Motor neuron (in vitro differentiated cells): ENCODE measurements at regions not wholly inside any gene's neighbourhood (a gene's known extent, or its start where the extent isn't known, plus 50 kb on each side); places are given as distances from the start of the nearest gene placed in this dataset.
"Not testable (repeated sequence)": the region's sequence is repeated elsewhere in the genome, so short reads cannot be mapped to it uniquely, and the experiment has no call there.

ENCODE experiments used
- ATAC-seq, 8 experiments: fragments of 200-7000 bp; cut with Tn5 transposase; replicated peaks in 6 of 8; 2 replicates each; pipeline ENCODE4 v1.8.0; 2021; ENCODE audit warnings: mild to moderate bottlenecking in 8 of 8, moderate library complexity in 8 of 8
- H3K27ac ChIP-seq, 2 donors: fragments of 250-450 bp; sonication (Bioruptor Pico); 2 replicates each; pipeline ENCODE4 v1.9.0; 2021; ENCODE audit warnings: antibody characterized with exemption in 2 of 2, mild to moderate bottlenecking in 2 of 2, moderate library complexity in 1 of 2
- H3K4me1 ChIP-seq, 2 donors: fragments of 250-450 bp; sonication (Bioruptor Pico); replicated peaks in 1 of 2; 2 replicates each; pipeline ENCODE4 v1.6.1; 2021; ENCODE audit warnings: antibody characterized with exemption in 2 of 2, mild to moderate bottlenecking in 2 of 2, moderate library complexity in 1 of 2
- H3K4me3 ChIP-seq, 5 donors: fragments of 250-450 bp; sonication (Bioruptor Pico); 2 replicates each; pipeline ENCODE4 v1.9.0; 2021; ENCODE audit warnings: antibody characterized with exemption in 5 of 5, mild to moderate bottlenecking in 5 of 5, moderate library complexity in 4 of 5
- WGBS, 10 experiments: fragments of 450-650 bp; shearing (Covaris generic); methylation state at CpG; one replicate each; pipeline ENCODE4 v1.0.0; 2022; 5-methylcytosine and 5-hydroxymethylcytosine counted together
- in situ Hi-C, 9 experiments: fragments of 400-800 bp; cut with MboI; loops; one replicate each; pipeline ENCODE4 v1.15.0; 2021; ENCODE audit warnings: low sequenced_read_pairs in 9 of 9, low pct_unique_long_range_greater_than_20kb in 2 of 9; ENCODE audit not compliant: unreplicated experiment in 9 of 9

DNA sequence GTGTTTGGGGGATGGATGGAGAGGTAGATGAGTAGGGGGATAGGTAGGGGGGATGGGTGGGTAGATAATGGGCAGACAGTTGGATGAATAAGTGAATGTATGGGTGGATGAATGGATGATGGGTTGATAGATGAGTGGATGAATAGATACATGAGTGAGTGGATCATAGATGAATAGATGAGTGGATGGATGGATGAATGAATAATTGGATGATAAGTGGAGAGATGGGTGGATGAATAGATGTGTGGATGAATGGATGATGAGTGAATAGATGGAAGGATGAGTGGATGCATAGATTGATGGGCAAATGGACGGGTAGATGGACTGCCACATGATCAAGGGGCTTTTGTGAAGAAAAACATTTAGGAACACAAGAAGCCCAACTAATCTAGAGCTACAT is 133.3 kb upstream of the F3 start:
- 67 to 100% (median 83%) methylated on average over 1 of the region's 1 CpG; no CpG with 5 or more reads in 3 of the 10 experiments for WGBS, 10 experiments
- H3K27ac ChIP-seq, result no peak overlapping the region
- no peak overlapping the region for H3K4me3 ChIP-seq
- in situ Hi-C loops, result no loop called here
- H3K4me1 ChIP-seq, result peaks cover 0 to 6% of the 10 kb centered on the region in 2 donors
- no peak for ATAC-seq

DNA sequence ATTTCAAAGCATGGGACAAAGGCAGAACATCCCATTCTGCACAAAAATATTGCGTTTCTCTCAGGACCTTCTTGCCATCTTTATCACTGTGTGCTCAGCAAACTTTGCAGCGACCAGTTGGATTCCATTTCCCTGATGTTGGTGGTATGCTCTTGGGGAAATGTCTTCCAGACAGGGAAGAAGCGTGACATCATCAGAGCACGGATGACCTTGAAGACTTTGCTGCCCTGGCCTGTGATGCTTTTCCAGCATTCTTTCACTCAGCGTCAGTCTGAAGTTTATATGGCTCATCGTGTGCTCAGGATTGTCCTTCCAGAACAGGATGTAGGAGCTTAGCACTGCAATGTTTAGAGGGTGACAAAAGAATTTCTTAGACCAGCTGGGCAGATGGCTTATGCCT is 131.4 kb upstream of the F3 start:
- Histone ChIP-seq H3K4me3 (no peak overlapping the region), H3K27ac (no peak overlapping the region), H3K4me1 (peaks cover 7 to 9% of the 10 kb centered on the region in 2 donors)
- ATAC-seq, result no peak
- in situ Hi-C loops, result no loop called here
- 36 to 100% (median 93%) methylated on average over 2 to 6 of the region's 6 CpGs; no CpG with 5 or more reads in 2 of the 10 experiments for WGBS, 10 experiments

- no peak for ATAC-seq
- Histone ChIP-seq H3K4me1 (peaks cover 7 to 9% of the 10 kb centered on the region in 2 donors), H3K27ac (no peak overlapping the region), H3K4me3 (no peak overlapping the region)
- in situ Hi-C loops, result no loop called here
- WGBS, 10 experiments, result 80 to 100% (median 100%) methylated on average over 1 to 2 of the region's 2 CpGs; no CpG with 5 or more reads in 6 of the 10 experiments
Observed at GRCh38 chr1:94672001-94672400, 130.4 kb upstream of the F3 start.

GRCh38 chr1:94670273-94670672 is 128.7 kb upstream of the F3 start:
- H3K27ac ChIP-seq, result no peak overlapping the region
- no peak overlapping the region for H3K4me3 ChIP-seq
- WGBS, 10 experiments, result 0 to 89% (median 18%) methylated on average over 1 to 2 of the region's 2 CpGs
- H3K4me1 ChIP-seq, result peaks cover 7 to 9% of the 10 kb centered on the region in 2 donors
- in situ Hi-C loops, result no loop called here
- no peak for ATAC-seq

- 57 to 100% (median 82%) methylated on average over 1 of the region's 1 CpG; no CpG with 5 or more reads in 1 of the 10 experiments for WGBS, 10 experiments
Observed at GRCh38 chr1:94669198-94669597, 127.6 kb upstream of the F3 start.

DNA sequence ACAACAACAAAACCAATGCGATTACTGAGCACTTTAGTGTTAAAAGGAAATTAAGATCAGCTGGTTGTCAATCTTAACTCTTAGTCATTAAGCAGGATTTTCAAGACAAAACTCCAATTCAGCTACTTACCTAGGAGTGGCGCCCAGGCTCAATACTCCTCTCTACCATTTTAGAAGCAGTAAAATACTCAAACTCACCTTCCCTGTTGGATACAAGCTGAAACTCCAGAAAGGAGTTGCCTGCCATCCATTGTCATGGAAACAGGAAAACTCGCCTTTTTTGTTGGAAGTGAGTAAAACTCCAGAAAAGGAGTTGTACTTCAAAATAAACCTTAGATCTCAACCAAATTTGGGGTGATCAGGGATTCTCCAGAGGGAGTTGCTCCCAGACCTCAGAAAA is 127.0 kb upstream of the F3 start:
- WGBS, 10 experiments, result 80 to 100% (median 95%) methylated on average over 1 to 3 of the region's 3 CpGs; no CpG with 5 or more reads in 1 of the 10 experiments
- in situ Hi-C loops, result no loop called here
- Histone ChIP-seq H3K27ac (no peak overlapping the region), H3K4me3 (no peak overlapping the region), H3K4me1 (peaks cover 7 to 9% of the 10 kb centered on the region in 2 donors)
- ATAC-seq, result no peak

More at GRCh38 chr1:94669198-94669597, 127.6 kb upstream of the F3 start:
- no peak for ATAC-seq
- peaks cover 7 to 9% of the 10 kb centered on the region in 2 donors for H3K4me1 ChIP-seq
- no peak overlapping the region for H3K27ac ChIP-seq
- H3K4me3 ChIP-seq, result no peak overlapping the region
- in situ Hi-C loops, result no loop called here

DNA sequence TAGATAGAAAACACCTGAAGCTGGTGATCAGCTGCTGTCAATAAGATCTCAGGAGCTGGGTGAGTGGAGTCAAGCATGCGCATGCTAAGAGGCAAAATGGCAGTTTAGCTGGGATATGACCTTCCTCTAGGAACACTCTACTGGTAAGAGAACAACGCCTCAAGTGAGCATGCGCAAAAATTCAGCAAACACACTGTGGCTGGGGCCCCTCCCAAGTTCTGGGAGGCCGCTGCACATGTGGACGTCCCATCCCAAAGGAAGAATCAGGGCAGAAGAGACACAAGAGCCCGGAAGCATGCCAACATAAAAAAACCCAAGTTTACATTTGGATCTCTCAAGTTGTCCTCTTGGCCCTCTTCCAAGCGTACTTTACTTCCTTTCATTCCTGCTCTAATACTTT is 126.3 kb upstream of the F3 start:
- H3K27ac ChIP-seq, result no peak overlapping the region
- no peak overlapping the region for H3K4me3 ChIP-seq
- peak in 3 of 8 experiments; percentile 39 to 98 (median 67) for ATAC-seq
- WGBS, 10 experiments, result 20 to 100% (median 77%) methylated on average over 3 to 7 of the region's 7 CpGs
- peaks cover 7 to 9% of the 10 kb centered on the region in 2 donors for H3K4me1 ChIP-seq
- in situ Hi-C loops, result no loop called here

DNA sequence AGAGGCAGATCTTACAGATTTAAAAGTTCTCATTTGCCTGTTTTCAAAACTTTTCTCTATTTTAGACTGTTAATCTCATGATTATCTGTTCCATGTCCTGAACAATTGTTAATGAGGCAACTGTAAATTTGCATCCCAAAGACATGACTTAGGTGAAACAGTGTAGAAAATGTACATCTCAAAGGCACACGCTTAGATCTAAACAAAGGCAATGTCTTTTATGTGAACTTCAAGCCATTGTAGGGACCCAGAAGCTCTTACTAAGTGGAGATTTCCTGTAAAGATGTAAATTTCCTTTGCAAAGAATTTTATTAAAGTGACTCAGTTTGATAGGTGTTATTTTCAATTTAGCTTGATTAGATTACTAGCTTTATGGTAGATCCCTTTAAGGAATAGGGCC is 125.2 kb upstream of the F3 start:
- 13 to 100% (median 60%) methylated on average over 1 of the region's 1 CpG; no CpG with 5 or more reads in 1 of the 10 experiments for WGBS, 10 experiments
- in situ Hi-C loops, result no loop called here
- Histone ChIP-seq H3K4me3 (no peak overlapping the region), H3K4me1 (peaks cover 7 to 9% of the 10 kb centered on the region in 2 donors), H3K27ac (no peak overlapping the region)
- ATAC-seq, result peak in 3 of 8 experiments; percentile 34 to 58 (median 54)

DNA sequence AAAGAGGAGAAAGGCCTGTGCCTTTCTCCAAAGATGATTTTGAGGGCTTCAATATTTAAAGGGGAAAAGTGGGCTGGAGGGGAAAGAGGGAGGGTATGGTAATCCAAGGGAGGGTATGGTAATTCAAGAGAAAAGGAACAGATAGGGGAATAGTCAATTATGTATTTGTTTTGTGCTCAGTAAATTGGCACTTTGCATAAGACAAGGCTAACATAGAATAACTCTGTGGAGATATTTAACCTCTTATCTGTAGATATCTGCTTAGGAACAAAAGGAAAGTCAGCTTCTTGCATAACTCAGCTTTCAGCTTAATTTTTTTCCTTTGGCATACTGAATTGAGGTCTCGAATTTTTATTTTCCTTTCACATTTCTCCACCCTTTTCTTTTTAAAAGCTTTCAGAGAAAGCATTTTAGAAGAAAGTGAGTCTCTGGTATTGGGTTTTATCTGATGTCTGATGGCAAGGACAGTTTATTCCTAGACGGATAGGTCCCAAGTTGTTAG is 119.9 kb upstream of the F3 start:
- 29 to 75% (median 42%) methylated on average over 1 to 2 of the region's 2 CpGs for WGBS, 10 experiments
- peaks cover 10 to 12% of the 10 kb centered on the region in 2 donors for H3K4me1 ChIP-seq
- H3K4me3 ChIP-seq, result no peak overlapping the region
- H3K27ac ChIP-seq, result no peak overlapping the region
- in situ Hi-C loops, result no loop called here
- peak in 3 of 8 experiments; percentile 7 to 49 (median 18) for ATAC-seq

- in situ Hi-C loops, result no loop called here
- H3K4me3 ChIP-seq, result no peak overlapping the region
- ATAC-seq, result peak; percentile 17 to 97 (median 72)
- H3K4me1 ChIP-seq, result peaks cover 10 to 12% of the 10 kb centered on the region in 2 donors
- no peak overlapping the region for H3K27ac ChIP-seq
Observed at GRCh38 chr1:94660994-94661393, 119.4 kb upstream of the F3 start.

DNA sequence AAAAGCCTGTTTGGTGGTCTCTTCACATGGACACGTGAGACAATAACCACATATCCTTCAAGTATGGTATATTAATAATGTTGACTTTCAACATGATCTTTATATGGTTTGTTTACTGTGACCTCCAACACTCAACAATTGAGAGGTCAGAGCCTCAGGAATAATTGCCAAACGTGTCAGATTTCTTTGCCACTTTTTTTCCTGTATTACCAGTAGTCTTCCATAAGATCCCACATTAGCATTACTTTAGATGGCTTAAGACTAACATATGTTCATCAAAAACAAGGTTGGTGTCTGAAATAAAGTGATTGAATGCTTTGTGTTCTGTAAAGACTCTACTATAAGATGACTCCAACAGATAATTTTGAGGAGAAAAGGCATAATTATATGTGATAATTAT is 118.7 kb upstream of the F3 start:
- Histone ChIP-seq H3K27ac (no peak overlapping the region), H3K4me1 (peaks cover 10 to 12% of the 10 kb centered on the region in 2 donors), H3K4me3 (no peak overlapping the region)
- in situ Hi-C loops, result no loop called here
- no peak for ATAC-seq
- WGBS, 10 experiments, result 20 to 80% (median 54%) methylated on average over 1 to 2 of the region's 2 CpGs; no CpG with 5 or more reads in 2 of the 10 experiments

- H3K27ac ChIP-seq, in situ Hi-C loops, H3K4me3 ChIP-seq: not testable (repeated sequence)
- ATAC-seq, result peak in 2 of 8 experiments; percentile 31 to 49
- H3K4me1 ChIP-seq, result peaks cover 10 to 12% of the 10 kb centered on the region in 2 donors
- 0 to 100% (median 100%) methylated on average over 1 of the region's 1 CpG; no CpG with 5 or more reads in 7 of the 10 experiments for WGBS, 10 experiments
Observed at GRCh38 chr1:94659202-94659601, 117.6 kb upstream of the F3 start.

GRCh38 chr1:94658221-94658620 is 116.7 kb upstream of the F3 start:
- ATAC-seq, result peak in 1 of 8 experiments; percentile 6
- Histone ChIP-seq H3K27ac (no peak overlapping the region), H3K4me3 (no peak overlapping the region), H3K4me1 (peaks cover 10 to 12% of the 10 kb centered on the region in 2 donors)
- in situ Hi-C loops, result no loop called here
- 7 to 100% (median 86%) methylated on average over 1 to 3 of the region's 3 CpGs; no CpG with 5 or more reads in 1 of the 10 experiments for WGBS, 10 experiments

DNA sequence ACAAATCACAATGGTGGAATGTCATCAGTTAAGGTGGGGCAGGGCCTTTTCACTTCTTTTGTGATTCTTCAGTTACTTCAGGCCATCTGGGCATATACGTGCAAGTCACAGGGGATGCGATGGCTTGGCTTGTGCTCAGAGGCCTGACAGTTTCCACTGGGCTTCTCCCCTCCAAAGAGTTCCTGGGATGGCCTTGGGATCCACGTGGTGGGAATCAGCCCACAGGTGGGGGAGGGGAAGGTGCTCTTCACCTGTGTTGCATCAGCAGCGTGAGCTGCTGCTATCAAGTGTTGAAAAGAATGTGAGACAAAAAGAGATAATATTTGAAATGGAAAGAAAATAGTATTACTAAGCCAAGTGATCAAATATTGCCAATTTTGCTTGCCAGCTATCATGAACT is 116.2 kb upstream of the F3 start:
- 12 to 100% (median 89%) methylated on average over 1 to 3 of the region's 4 CpGs; no CpG with 5 or more reads in 2 of the 10 experiments for WGBS, 10 experiments
- in situ Hi-C loops, result not testable (repeated sequence)

More for the DNA sequence above, 116.2 kb upstream of the F3 start:
- H3K4me1 ChIP-seq, result peaks cover 10 to 12% of the 10 kb centered on the region in 2 donors
- not testable (repeated sequence) for H3K4me3 ChIP-seq, H3K27ac ChIP-seq, ATAC-seq
